NCI-H146 (cell line): ENCODE measurements at regions not wholly inside any gene's neighbourhood (a gene's known extent, or its start where the extent isn't known, plus 50 kb on each side); places are given as distances from the start of the nearest gene placed in this dataset.
"Not testable (repeated sequence)": the region's sequence is repeated elsewhere in the genome, so short reads cannot be mapped to it uniquely, and the experiment has no call there.

Experiments used
- DNase-seq: peaks from one replicate; lab custom pipeline; 2025; lab: John Stamatoyannopoulos, UW

DNA sequence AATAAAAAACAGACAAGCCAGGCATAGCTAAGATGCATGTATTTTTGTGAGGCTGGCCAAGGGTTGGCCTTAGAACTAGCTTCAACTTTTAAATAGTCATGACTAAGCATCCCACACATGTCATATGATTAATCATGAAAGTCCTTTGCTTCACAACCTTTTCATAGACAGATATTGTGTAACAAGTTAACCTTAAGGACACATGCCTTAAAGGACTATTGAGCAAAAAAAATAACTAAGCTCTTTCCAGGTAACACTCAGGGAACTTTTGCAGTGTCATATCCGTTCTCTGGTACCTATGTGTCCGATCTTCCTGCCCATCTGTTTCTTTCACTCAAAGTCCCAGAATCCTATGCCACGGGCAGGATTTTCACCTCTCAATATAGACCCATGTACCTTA lies 498.4 kb downstream of the STK39 start:
- no peak for DNase-seq

DNA sequence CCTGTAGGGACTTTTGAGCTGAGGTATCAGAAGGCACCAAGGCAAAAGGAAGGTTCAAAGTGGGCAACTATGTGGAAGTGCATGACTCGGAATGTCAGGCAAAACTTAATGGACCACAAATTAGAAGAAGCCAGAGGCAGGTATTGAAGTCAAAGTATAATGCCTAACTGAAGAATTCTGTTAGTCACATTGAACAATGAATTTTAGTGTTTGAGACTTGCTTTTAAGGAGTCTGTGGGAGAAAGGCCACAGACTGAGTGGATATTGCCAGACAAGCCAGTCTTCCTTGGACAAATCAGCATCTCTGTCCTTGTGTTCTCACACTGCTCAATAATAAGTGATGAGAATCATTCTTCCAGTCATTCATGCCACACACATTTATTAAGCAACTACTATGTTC lies 498.9 kb downstream of the STK39 start:
- no peak for DNase-seq

GRCh38 chr2:167745667-167746066 lies 501.7 kb downstream of the STK39 start:
- DNase-seq = no peak

DNA sequence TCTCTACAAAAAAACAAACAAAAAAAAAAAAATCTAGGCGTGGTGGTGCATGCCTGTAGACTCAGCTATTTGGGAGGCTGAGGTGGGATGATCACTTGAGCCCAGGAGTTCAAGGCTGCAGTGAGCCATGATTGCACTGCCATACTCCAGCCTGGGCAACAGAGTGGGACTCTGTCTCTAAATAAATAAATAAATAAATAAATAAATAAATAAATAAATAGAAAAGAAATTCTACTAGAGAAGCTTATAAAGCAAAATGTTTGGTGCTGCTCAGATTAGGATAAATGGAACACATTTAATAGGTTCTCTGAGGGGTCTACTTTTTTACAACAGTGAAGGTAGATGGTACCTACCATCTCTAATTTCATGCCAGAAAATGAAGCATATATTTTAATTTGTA lies 507.5 kb downstream of the STK39 start:
- DNase-seq = not testable (repeated sequence)

GRCh38 chr2:167733747-167734146 lies 513.6 kb downstream of the STK39 start:
- DNase-seq = no peak

GRCh38 chr2:167732326-167732725 lies 515.1 kb downstream of the STK39 start:
- peak; percentile 16 for DNase-seq

DNA sequence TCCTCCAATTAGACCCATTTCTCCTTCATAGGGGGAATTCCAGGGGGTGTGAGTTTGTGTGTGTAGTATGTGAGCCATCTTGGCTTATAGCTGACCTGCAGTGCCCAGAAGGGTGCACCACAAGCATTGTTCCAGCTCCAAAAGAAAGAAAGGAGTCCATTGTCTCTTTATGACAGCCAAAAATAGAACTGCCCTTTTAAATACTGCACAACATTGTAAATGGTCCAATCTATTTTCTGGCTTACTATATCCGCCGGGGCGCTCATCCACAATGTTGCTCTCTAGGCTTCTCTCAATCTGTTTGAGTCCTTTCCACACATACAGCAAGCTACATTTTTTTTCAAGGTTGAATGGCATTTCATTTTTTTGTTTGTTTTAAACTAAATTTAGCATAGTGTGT lies 517.5 kb downstream of the STK39 start:
- no peak for DNase-seq

GRCh38 chr2:167726788-167727187 lies 520.6 kb downstream of the STK39 start:
- no peak for DNase-seq

GRCh38 chr2:167721593-167721992 lies 525.8 kb downstream of the STK39 start:
- no peak for DNase-seq

- DNase-seq = no peak
Measured at GRCh38 chr2:167719410-167719809, 528.0 kb downstream of the STK39 start.

DNA sequence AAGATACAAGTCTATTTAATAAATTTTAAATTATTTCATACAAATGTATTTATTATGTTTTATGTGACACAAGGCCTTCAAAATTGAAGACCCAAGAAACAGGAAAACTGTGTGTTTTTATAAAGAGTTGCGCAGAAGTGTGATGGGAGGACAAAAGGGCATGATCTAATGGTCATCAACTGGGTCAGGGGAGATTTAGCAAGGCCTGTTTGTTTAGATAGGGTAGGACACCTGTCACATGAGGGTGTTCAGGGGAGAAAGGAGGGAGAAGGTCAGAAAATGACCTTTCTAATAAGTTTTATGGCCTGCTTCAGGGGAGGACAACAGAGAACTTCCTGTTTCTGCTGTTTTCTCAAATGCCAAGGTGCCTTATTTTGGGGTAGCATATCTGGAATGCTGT lies 528.8 kb downstream of the STK39 start:
- DNase-seq = no peak

GRCh38 chr2:167715932-167716331 lies 531.5 kb downstream of the STK39 start:
- DNase-seq = no peak

DNA sequence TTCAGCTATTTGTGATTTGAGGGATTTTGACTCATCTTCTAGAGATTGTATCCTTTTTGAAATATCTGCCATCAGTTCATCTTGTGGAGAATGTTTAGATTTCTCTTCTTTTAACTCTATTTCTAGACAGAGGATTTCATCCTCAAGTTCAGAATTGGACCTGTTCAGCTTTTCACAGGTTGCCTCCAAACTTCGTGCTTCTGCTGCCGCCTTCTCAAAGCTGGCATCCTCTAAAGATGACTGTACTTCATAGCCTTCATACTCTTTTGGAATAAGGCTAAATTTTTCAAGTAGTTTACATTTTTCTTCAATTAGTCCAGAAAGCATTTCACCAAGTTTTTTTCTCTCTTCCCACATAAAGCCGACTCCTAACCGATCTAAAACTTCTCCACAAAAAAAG lies 531.9 kb downstream of the STK39 start:
- not testable (repeated sequence) for DNase-seq

GRCh38 chr2:167712275-167712674 lies 535.1 kb downstream of the STK39 start:
- DNase-seq = no peak

DNA sequence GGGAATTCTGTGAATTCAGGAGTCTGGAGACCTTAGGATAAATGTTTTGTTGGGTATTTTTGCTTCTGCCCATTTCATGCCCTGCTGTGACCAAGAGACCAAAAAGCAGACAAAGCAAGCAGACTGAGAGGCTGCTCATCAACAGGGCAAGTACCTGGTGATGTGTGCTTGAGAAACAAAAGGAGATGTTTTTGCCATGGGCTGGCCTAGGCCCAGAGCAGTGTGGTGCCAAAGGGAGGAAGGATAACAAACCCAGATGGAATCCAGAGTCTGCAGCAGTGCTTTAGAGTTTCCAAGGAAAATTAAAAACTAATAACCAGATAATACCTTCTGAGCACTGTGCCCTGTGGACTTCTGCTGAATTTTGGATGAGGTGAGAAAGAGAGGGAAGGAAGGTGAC lies 538.4 kb downstream of the STK39 start:
- no peak for DNase-seq

GRCh38 chr2:167706800-167707199 lies 540.6 kb downstream of the STK39 start:
- no peak for DNase-seq

DNA sequence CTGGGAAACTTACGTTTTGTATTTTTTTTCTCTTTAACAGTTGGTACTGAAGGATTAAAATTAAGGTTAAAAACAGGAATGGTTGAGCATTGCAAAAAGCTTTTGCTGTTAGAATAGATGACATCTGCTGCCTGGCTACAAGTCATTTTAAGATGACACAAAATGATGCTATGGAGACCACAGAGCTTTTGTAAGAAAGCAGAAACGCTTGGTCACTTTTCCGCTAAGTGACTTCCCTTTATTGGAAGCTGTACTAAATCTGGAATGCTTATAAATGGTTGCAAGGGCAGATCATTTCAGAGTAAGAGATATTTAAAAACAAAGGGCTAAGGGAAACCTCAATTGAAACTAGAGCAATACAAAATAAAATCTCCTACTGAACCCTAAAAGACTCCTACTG lies 544.0 kb downstream of the STK39 start:
- no peak for DNase-seq

GRCh38 chr2:167702227-167702626 lies 545.2 kb downstream of the STK39 start:
- no peak for DNase-seq

GRCh38 chr2:167701651-167702050 lies 545.7 kb downstream of the STK39 start:
- DNase-seq = no peak

DNA sequence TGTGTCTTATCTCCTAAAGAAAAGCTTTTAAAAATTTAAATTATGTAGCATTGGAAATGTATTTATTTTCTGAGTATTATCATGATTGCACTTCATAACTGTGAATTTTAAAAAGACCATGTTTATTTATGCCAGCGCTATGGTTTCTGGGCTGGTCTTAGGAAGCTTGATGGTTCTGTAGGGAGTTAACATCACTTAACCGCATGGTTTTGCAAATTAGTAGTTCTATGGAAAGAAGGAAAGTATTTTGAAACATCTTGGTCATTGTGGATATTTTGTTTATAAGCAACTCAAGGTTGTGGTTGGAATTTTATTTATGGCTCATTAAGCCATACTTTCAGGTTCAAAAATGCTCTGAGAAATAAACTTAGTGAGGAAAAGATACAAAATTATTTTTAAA lies 549.4 kb downstream of the STK39 start:
- DNase-seq = no peak

DNA sequence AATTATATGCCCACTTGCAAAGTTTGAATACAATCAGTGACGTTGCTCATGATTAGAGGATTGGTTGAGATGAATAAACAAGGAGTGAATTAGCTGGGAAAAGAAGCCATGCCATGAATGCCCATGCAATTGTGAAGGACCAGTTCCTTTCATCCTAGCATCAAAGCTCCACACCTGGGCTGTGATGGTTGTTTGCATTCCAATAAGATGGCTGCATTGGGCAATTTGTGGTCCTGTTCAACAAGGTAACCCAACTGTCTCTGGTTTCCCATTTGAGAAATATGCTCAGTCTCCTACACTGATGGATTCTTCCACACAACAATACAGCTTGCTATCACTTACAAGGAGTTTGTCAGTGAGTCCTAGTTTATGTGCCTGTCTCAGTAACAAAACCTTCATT lies 550.2 kb downstream of the STK39 start:
- no peak for DNase-seq

DNA sequence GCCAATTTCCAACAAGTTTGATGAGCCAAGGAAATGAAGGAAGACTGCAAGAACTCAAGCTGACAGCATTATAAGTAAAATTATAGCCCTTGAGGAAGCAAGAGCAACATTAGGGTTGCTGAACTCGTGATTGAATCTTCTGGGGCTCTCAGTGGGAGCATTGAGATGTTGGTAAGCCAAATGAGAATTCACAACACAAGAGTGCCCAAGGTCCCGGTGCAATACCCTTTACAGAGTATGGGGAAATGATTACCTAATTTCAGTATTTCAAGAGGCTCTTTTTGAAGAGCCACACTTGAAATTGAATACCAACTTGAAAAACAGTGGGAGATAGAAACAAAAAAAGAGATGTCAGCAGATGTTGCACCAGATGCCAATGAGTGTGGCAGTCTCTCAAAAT lies 554.5 kb downstream of the STK39 start:
- DNase-seq = no peak

- DNase-seq = no peak
Measured at GRCh38 chr2:167692191-167692590, 555.2 kb downstream of the STK39 start.

DNA sequence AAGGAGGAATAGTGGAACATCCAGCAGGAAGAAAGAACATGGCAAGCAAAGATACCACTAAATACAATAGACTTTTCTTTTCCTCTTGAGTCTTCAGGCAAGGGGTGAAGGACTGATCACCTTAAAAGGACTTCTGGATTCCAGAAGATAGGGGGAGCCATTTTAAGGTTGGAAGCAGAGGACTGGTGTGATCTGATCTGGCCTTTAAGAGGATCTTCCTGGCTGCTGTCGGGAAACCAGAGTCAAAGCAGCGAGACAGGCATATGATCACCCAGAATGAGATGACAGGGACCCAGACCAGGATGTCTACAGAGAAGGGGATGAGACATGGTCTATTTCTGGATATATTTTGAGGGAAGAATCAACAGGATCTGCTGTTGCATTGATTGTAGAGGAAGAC lies 558.0 kb downstream of the STK39 start:
- no peak for DNase-seq

DNA sequence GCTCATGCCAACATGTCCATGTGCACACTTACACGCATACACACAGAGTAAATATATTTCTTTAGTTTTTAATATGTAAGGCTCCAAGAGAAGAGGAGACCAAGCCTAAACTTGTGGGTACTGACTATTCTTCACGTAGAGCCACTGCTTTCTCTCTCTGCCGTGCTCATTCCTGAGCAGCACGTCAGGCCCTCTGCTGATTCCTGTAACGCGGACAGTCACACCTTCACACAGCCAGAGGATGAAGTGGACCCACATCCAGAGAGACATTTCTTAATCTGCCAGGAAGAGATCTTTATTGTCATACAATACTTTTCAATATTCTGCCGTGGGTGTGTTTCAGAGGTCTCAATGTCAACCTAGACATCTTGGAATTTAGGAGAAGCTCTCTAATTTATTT lies 560.7 kb downstream of the STK39 start:
- no peak for DNase-seq
